ENCODE measurements at regions not wholly inside any gene's neighbourhood (a gene's known extent, or its start where the extent isn't known, plus 50 kb on each side); places are given as distances from the start of the nearest gene placed in this dataset.

DNA sequence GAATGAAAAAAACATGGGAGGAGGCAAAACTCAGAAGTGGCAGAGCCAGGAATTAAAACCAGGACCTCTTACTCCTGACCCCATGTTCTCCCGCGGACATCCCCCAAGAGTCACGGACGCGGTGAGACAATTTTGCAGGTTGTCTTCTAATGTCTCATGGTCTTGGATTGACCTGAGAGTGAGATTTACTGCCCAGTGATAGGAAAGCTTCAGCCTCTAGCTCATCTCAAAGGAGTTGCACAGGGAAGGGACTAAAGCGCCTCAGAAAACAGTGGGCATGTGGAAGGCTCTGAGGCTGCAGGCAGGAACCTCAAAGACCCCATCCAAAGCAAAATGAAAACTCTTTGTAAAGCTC lies 197.4 kb downstream of the ADAMTS15 start:
- Histone ChIP-seq H3K9me3 (no peaks in the 10 kb centered on the region), H3K36me3 (no peaks in the 10 kb centered on the region), H3K4me3 (no peak overlapping the region), H3K27me3 (replicated peaks; ENCODE audit: insufficient read depth) (no peaks in the 10 kb centered on the region), H3K27ac (no peak overlapping the region), H3K4me1 (ENCODE audit: control insufficient read depth in 1 of 2, low read depth in 2 of 2) (peaks cover 30 to 69% of the 10 kb centered on the region in 2 donors)
- ATAC-seq (ENCODE audit: insufficient number of reproducible peaks, low FRiP score, low read depth) (no peak), DNase-seq (ENCODE audit: low spot score) (no peak)
- TF ChIP-seq, protein P1, sequence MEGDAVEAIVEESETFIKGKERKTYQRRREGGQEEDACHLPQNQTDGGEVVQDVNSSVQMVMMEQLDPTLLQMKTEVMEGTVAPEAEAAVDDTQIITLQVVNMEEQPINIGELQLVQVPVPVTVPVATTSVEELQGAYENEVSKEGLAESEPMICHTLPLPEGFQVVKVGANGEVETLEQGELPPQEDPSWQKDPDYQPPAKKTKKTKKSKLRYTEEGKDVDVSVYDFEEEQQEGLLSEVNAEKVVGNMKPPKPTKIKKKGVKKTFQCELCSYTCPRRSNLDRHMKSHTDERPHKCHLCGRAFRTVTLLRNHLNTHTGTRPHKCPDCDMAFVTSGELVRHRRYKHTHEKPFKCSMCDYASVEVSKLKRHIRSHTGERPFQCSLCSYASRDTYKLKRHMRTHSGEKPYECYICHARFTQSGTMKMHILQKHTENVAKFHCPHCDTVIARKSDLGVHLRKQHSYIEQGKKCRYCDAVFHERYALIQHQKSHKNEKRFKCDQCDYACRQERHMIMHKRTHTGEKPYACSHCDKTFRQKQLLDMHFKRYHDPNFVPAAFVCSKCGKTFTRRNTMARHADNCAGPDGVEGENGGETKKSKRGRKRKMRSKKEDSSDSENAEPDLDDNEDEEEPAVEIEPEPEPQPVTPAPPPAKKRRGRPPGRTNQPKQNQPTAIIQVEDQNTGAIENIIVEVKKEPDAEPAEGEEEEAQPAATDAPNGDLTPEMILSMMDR (IDR thresholded peaks at IDR 0.05): no peak

DNA sequence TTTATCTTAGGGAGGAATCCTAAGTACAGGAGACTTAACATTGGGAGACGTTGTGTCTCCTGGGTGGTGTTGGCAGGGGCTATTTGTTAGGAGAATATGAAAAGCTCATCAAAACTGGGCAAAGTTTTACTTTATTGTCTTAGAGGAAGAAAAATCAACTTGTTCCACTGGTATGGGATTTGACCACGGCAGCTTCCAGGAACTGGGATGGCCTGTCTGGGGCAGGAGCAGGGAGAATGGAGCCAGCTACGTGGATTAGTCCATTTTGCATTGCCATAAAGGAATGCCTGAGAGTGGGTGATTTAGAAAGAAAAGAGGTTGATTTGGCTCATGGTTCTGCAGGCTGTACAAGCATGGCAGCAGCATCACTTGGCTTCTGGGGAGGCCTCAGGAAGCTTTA lies 198.4 kb downstream of the ADAMTS15 start:
- Histone ChIP-seq H3K4me1 (ENCODE audit: control insufficient read depth in 1 of 2, low read depth in 2 of 2) (peaks cover 30 to 73% of the 10 kb centered on the region in 2 donors), H3K9me3 (no peaks in the 10 kb centered on the region), H3K4me3 (no peak overlapping the region), H3K36me3 (no peaks in the 10 kb centered on the region), H3K27me3 (replicated peaks; ENCODE audit: insufficient read depth) (no peaks in the 10 kb centered on the region), H3K27ac (peak overlapping the region in 1 of 2 donors; percentile 64)
- ATAC-seq (ENCODE audit: insufficient number of reproducible peaks, low FRiP score, low read depth) (no peak), DNase-seq (ENCODE audit: low spot score) (no peak)
- TF ChIP-seq, protein P1 (IDR thresholded peaks at IDR 0.05): no peak

DNA sequence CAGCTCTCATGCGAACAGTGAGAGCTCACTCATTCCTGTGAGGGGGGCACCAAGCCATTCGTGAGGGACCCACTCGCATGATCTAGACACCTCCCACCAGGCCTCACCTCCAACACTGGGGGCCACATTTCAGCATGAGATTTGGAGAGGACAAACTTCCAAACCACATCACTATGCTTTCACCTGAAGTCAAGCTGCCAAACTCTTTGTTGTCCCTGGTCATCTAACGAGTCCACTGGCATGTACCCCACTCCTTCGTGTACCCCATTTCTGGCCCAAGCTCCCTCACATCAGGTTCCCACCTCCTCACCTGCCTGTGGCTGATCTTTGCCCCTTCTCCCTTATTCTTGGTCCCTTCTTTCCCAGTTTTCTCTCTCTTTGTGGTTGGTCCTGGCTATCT lies 198.9 kb downstream of the ADAMTS15 start:
- TF ChIP-seq, protein P1 (IDR thresholded peaks at IDR 0.05): no peak
- Histone ChIP-seq H3K27ac (peak overlapping the region; percentile 64 to 73), H3K27me3 (replicated peaks; ENCODE audit: insufficient read depth) (no peaks in the 10 kb centered on the region), H3K4me1 (ENCODE audit: control insufficient read depth in 1 of 2, low read depth in 2 of 2) (peaks cover 30 to 76% of the 10 kb centered on the region in 2 donors), H3K9me3 (no peaks in the 10 kb centered on the region), H3K4me3 (no peak overlapping the region), H3K36me3 (no peaks in the 10 kb centered on the region)
- ATAC-seq (ENCODE audit: insufficient number of reproducible peaks, low FRiP score, low read depth) (no peak), DNase-seq (ENCODE audit: low spot score) (no peak)

DNA sequence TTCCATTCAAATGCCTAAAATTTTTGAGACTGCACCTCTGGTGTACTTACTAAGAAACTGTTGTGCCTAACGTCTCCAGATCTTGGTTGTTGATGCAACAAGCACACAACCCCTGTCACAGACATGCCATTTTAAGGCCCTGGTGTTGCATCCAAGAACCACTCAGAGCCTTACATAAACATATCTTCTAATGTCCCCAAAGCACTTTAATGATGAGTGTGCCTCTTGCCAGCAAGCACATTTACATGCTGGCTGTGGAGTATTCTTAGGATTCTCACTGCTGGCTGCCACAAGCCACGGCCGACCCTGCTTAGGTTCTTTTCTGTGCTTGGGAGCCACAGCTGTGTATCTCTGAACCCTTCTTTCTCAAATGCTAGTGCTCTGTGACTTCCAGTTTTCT lies 201.4 kb downstream of the ADAMTS15 start:
- ATAC-seq (ENCODE audit: insufficient number of reproducible peaks, low FRiP score, low read depth) (no peak), DNase-seq (ENCODE audit: low spot score) (no peak)
- no peak overlapping the region for H3K4me3 ChIP-seq
- TF ChIP-seq, protein P1 (IDR thresholded peaks at IDR 0.05): no peak
- no peaks in the 10 kb centered on the region for H3K36me3 ChIP-seq
- H3K4me1 ChIP-seq (ENCODE audit: control insufficient read depth in 1 of 2, low read depth in 2 of 2): peaks cover 51 to 86% of the 10 kb centered on the region in 2 donors
- peak overlapping the region; percentile 64 to 73 for H3K27ac ChIP-seq
- H3K9me3 ChIP-seq: no peaks in the 10 kb centered on the region
- H3K27me3 ChIP-seq (replicated peaks; ENCODE audit: insufficient read depth): no peaks in the 10 kb centered on the region

DNA sequence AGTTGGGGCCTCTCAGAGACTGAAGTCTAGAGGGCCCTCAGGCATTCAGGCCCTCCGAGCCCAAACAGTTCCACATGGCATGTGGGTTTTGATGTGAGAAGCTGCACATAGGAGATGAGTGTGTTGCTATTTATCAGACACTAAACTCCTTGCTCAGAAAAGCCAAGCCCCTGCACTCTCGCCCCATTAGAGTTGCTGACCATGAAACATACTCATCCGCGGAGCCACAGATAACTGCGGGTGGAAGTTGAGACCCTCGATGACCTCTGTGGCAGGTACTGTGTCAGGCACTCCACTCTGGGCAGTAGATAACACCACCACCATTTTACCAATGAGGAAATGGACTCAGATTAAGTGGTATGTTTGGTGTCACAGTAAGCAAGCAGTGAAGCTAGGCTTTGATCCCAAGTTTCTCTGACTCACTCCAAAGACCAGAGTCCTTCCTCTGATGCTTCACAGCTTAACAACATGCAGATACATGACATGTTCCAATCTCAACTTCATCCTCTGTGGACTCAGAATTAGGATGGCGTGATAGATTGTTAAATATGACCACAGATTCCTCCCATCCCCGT lies 202.1 kb downstream of the ADAMTS15 start:
- DNase-seq (ENCODE audit: low spot score) (no peak), ATAC-seq (ENCODE audit: insufficient number of reproducible peaks, low FRiP score, low read depth) (no peak)
- Histone ChIP-seq H3K4me1 (ENCODE audit: control insufficient read depth in 1 of 2, low read depth in 2 of 2) (peaks cover 56 to 90% of the 10 kb centered on the region in 2 donors), H3K4me3 (no peak overlapping the region), H3K27me3 (replicated peaks; ENCODE audit: insufficient read depth) (no peaks in the 10 kb centered on the region), H3K36me3 (no peaks in the 10 kb centered on the region), H3K9me3 (no peaks in the 10 kb centered on the region), H3K27ac (peak overlapping the region; percentile 64 to 73)
- TF ChIP-seq, protein P1 (IDR thresholded peaks at IDR 0.05): no peak
